K562 (cell line): ENCODE measurements at regions not wholly inside any gene's neighbourhood (a gene's known extent, or its start where the extent isn't known, plus 50 kb on each side); places are given as distances from the start of the nearest gene placed in this dataset.

ENCODE experiments used
- ATAC-seq: fragments of 200-7000 bp; cut with Tn5 transposase; 3 replicates; pipeline ENCODE4 v1.9.1; 2020; ENCODE audit warnings: moderate library complexity
- BruUV-seq: library from RNA; stranded (reverse); fragments of 400-500 nt; replicated peaks from 2 replicates; lab custom pipeline; 2021; lab: Mats Ljungman, UMichigan
- CTCF ChIA-PET: fragments of 300-600 bp; formaldehyde crosslinking; extraction: SDS; loops from one replicate; lab custom pipeline; 2021; ENCODE audit warnings: low intra/inter-chr PET ratio; lab: Yijun Ruan, JAX
- POLR2A ChIA-PET: fragments of 300-600, 350-650 bp; sonication (Branson Sonifier 250); formaldehyde crosslinking; extraction: SDS; loops from one replicate; lab custom pipeline; 2021; ENCODE audit warnings: antibody characterized with exemption, inconsistent platforms; lab: Yijun Ruan, JAX
- DNase-seq, 4 experiments: peaks; one replicate each; pipeline versions ENCODE4 v3.0.0 to v3.0.0-alpha.2; 2011 to 2018; ENCODE audit warnings: low spot score in 3 of 4, mixed read lengths in 3 of 4; ENCODE audit errors: extremely low read depth in 1 of 4
- FAIRE-seq: peaks from 2 replicates; lab custom pipeline; 2011; peaks lifted over from hg19 to GRCh38; lab: Jason Lieb, UNC
- H2AFZ ChIP-seq: 2 replicates; pipeline ENCODE4 v1.6.0; 2011; ENCODE audit warnings: low read depth, low read length, control low read depth, inconsistent platforms
- H3K27ac ChIP-seq: fragments of 200-600 bp; 3 replicates; pipeline ENCODE4 v1.8.0; 2011; ENCODE audit warnings: low read depth, mild to moderate bottlenecking, control low read depth, inconsistent platforms, low read length, moderate library complexity, mixed read lengths; ENCODE audit errors: extremely low read depth
- H3K27me3 ChIP-seq, 2 experiments: fragments of 300-600 bp in 1 of 2; 2 replicates in 1 of 2; 3 replicates in 1 of 2; pipeline versions ENCODE4 v1.6.0 to v1.8.0; 2011; ENCODE audit warnings: inconsistent platforms in 2 of 2, low read length in 2 of 2, mild to moderate bottlenecking in 1 of 2, mixed read lengths in 1 of 2, moderate library complexity in 1 of 2; ENCODE audit not compliant: control insufficient read depth in 2 of 2, insufficient read depth in 2 of 2
- H3K36me3 ChIP-seq: fragments of 300-600 bp; 3 replicates; pipeline ENCODE4 v1.8.0; 2011; ENCODE audit warnings: mild to moderate bottlenecking, low read length, inconsistent platforms; ENCODE audit not compliant: control insufficient read depth, insufficient read depth
- H3K4me1 ChIP-seq, 2 experiments: fragments of 200-600 bp in 1 of 2; replicated peaks in 1 of 2; 2 replicates in 1 of 2; 3 replicates in 1 of 2; pipeline versions ENCODE4 v1.5.1 to v1.8.0; 2011; ENCODE audit warnings: inconsistent platforms in 2 of 2, low read length in 2 of 2, mild to moderate bottlenecking in 1 of 2, mixed read lengths in 1 of 2, moderate library complexity in 1 of 2; ENCODE audit not compliant: control insufficient read depth in 2 of 2, insufficient read depth in 2 of 2
- H3K4me2 ChIP-seq: 2 replicates; pipeline ENCODE4 v1.6.1; 2011; ENCODE audit warnings: low read length, control low read depth, inconsistent platforms, mixed read lengths; ENCODE audit not compliant: insufficient read depth
- H3K4me3 ChIP-seq: fragments of 200-600 bp; sonication (generic), shearing (Covaris generic); 2 replicates; pipeline ENCODE4 v1.5.1; 2016; ENCODE audit warnings: control low read depth, inconsistent platforms
- H3K79me2 ChIP-seq: fragments of 200-600 bp; 3 replicates; pipeline ENCODE4 v1.8.0; 2011; ENCODE audit warnings: low read length, inconsistent platforms; ENCODE audit not compliant: control insufficient read depth, insufficient read depth
- H3K9ac ChIP-seq, 2 experiments: 2 replicates each; pipeline versions ENCODE4 v1.6.0 to v1.6.1; 2011; ENCODE audit warnings: low read depth in 2 of 2, low read length in 2 of 2, control low read depth in 1 of 2, inconsistent platforms in 1 of 2, mild to moderate bottlenecking in 1 of 2, mixed read lengths in 1 of 2; ENCODE audit not compliant: insufficient read depth in 1 of 2
- H3K9me1 ChIP-seq: one replicate; pipeline ENCODE4 v1.6.0; 2011; ENCODE audit warnings: inconsistent platforms, mild to moderate bottlenecking, low read length, moderate library complexity; ENCODE audit not compliant: control insufficient read depth, insufficient read depth
- H3K9me3 ChIP-seq: replicated peaks from 2 replicates; pipeline ENCODE4 v1.5.1; 2011; ENCODE audit warnings: low read depth, low read length, inconsistent platforms; ENCODE audit not compliant: control insufficient read depth, insufficient read depth
- H4K20me1 ChIP-seq: replicated peaks from 2 replicates; pipeline ENCODE4 v1.6.1; 2011; ENCODE audit warnings: low read length, inconsistent platforms, mixed read lengths; ENCODE audit not compliant: control insufficient read depth, insufficient read depth
- ATF1 ChIP-seq, 2 experiments: fragments of 450-650 bp in 1 of 2; IDR thresholded peaks; 2 replicates each; pipeline ENCODE4 v1.6.1; 2016; ENCODE audit warnings: missing compliant biosample characterization in 1 of 2, missing genetic modification characterization in 1 of 2
- BRCA1 ChIP-seq, 2 experiments: fragments of 450-650 bp in 1 of 2; sonication (generic) in 1 of 2; formaldehyde crosslinking in 1 of 2; IDR thresholded peaks; 2 replicates each; pipeline versions ENCODE4 v1.5.0 to v1.6.1; 2017 to 2020; ENCODE audit warnings: mild to moderate bottlenecking in 1 of 2, missing genetic modification reagents in 1 of 2
- ESRRB ChIP-seq: fragments of 250-450 bp; sonication (Bioruptor Pico); IDR thresholded peaks from 2 replicates; pipeline ENCODE4 v1.5.0; 2020; ENCODE audit warnings: mild to moderate bottlenecking, moderate library complexity, borderline replicate concordance
- FOXK2 ChIP-seq, 2 experiments: fragments of 450-650 bp; IDR thresholded peaks in 1 of 2; conservative IDR thresholded peaks in 1 of 2; 2 replicates each; pipeline ENCODE4 v1.6.1; 2016; ENCODE audit warnings: low read depth in 2 of 2, mild to moderate bottlenecking in 1 of 2
- JUNB ChIP-seq: fragments of 450-650 bp; formaldehyde crosslinking; conservative IDR thresholded peaks from 2 replicates; pipeline ENCODE4 v1.4.0; 2020; ENCODE audit warnings: mild to moderate bottlenecking
- NR2F6 ChIP-seq: fragments of 450-650 bp; formaldehyde crosslinking; IDR thresholded peaks from 2 replicates; pipeline ENCODE4 v1.4.0; 2020; ENCODE audit warnings: mild to moderate bottlenecking
- SIN3A ChIP-seq, 2 experiments: fragments of 150-350 bp in 1 of 2; IDR thresholded peaks; 2 replicates each; pipeline ENCODE4 v1.6.1; 2011 to 2016; ENCODE audit warnings: borderline replicate concordance in 2 of 2, low read depth in 2 of 2, low read length in 2 of 2, mild to moderate bottlenecking in 2 of 2, moderate library complexity in 2 of 2; ENCODE audit not compliant: control insufficient read depth in 1 of 2
- SPI1 ChIP-seq: IDR thresholded peaks from 2 replicates; pipeline ENCODE4 v1.6.1; 2011; ENCODE audit warnings: low read depth, low read length, control low read depth, borderline replicate concordance
- SRSF7 ChIP-seq: fragments of 200-400 bp; formaldehyde crosslinking; optimal IDR thresholded peaks from 2 replicates; pipeline ENCODE3; 2017; ENCODE audit warnings: mild to moderate bottlenecking, low read depth, low read length
- STAT5A ChIP-seq: IDR thresholded peaks from 2 replicates; pipeline ENCODE4 v1.6.1; 2012; ENCODE audit warnings: low read length, inconsistent platforms, borderline replicate concordance
- TAF15 ChIP-seq: fragments of 200-400 bp; formaldehyde crosslinking; IDR thresholded peaks from 2 replicates; pipeline ENCODE4 v1.6.1; 2017; ENCODE audit warnings: mild to moderate bottlenecking, low read depth, low read length, moderate library complexity
- TCF3 ChIP-seq: sonication (generic); formaldehyde crosslinking; IDR thresholded peaks from 2 replicates; pipeline ENCODE4 v1.4.0; 2020; ENCODE audit warnings: mild to moderate bottlenecking, missing genetic modification reagents
- USF1 ChIP-seq: sonication (generic); formaldehyde crosslinking; IDR thresholded peaks from 2 replicates; pipeline ENCODE4 v1.9.0; 2022; ENCODE audit warnings: mild to moderate bottlenecking, missing genetic modification reagents
- ZNF277 ChIP-seq: fragments of 250-450 bp; sonication (Bioruptor Pico); IDR thresholded peaks from 2 replicates; pipeline ENCODE4 v1.8.0; 2022; ENCODE audit warnings: inconsistent platforms, mild to moderate bottlenecking, moderate library complexity, borderline replicate concordance
- WGBS: fragments of 100-300 bp; shearing (Covaris generic); methylation state at CpG from one replicate; pipeline ENCODE4 v1.1.6; 2016; ENCODE audit warnings: low coverage, mixed read lengths; ENCODE audit not compliant: insufficient coverage; ENCODE audit errors: missing lambda C conversion rate; 5-methylcytosine and 5-hydroxymethylcytosine counted together
- in situ Hi-C: fragments of 300-500 bp; cut with MboI; formaldehyde crosslinking; loops from 4 replicates; pipeline ENCODE4 v1.15.0; 2018; ENCODE audit warnings: inconsistent platforms, mixed read lengths
- intact Hi-C: fragments of 100-400 bp; cut with micrococcal nuclease; formaldehyde crosslinking; loops from 2 replicates; pipeline ENCODE4 v1.14.2; 2022

- in situ Hi-C loops (no loop called here), intact Hi-C loops (no loop called here)
- H3K4me3 ChIP-seq, result no peak overlapping the region
- H3K9me3 ChIP-seq, result no peaks in the 10 kb centered on the region; the same call in 1 of the 2 replicates
- no peak for FAIRE-seq
- no peak overlapping the region for H3K9ac ChIP-seq
- TF ChIP-seq NR2F6 (CRISPR knock-in tag) (no peak), ZNF277 (CRISPR knock-in tag) (no peak), JUNB (no peak), TCF3 (CRISPR knock-in tag) (no peak)
- no peaks in the 10 kb centered on the region for H3K36me3 ChIP-seq
- H3K9me1 ChIP-seq, result no peaks in the 10 kb centered on the region
- H3K27ac ChIP-seq, result no peak overlapping the region
- DNase-seq, result no peak
- no peaks in the 10 kb centered on the region for H4K20me1 ChIP-seq
- H3K27me3 ChIP-seq, result no peaks in the 10 kb centered on the region
- H3K4me2 ChIP-seq, result no peak overlapping the region
- WGBS, result 0% methylated on average over 1 of the region's 1 CpG
- no peak for ATAC-seq
- no TSS peak for BruUV-seq
- no peaks in the 10 kb centered on the region for H3K79me2 ChIP-seq
- ChIA-PET CTCF (no interaction called here), POLR2A (no interaction called here)
- no peak overlapping the region for H2AFZ ChIP-seq
- no peaks in the 10 kb centered on the region for H3K4me1 ChIP-seq
Measured at GRCh38 chr5:125536582-125536981, 790.1 kb upstream of the ZNF608 start.

GRCh38 chr5:125537661-125538060 is 791.2 kb upstream of the ZNF608 start:
- no TSS peak for BruUV-seq

More at GRCh38 chr5:125537661-125538060, 791.2 kb upstream of the ZNF608 start:
- Histone ChIP-seq H3K27me3 (no peaks in the 10 kb centered on the region), H3K4me2 (no peak overlapping the region), H2AFZ (no peak overlapping the region), H3K27ac (no peak overlapping the region), H3K79me2 (no peaks in the 10 kb centered on the region), H3K9me1 (no peaks in the 10 kb centered on the region), H3K36me3 (no peaks in the 10 kb centered on the region), H4K20me1 (no peaks in the 10 kb centered on the region), H3K9me3 (no peaks in the 10 kb centered on the region; the same call in 1 of the 2 replicates), H3K4me1 (no peaks in the 10 kb centered on the region), H3K4me3 (no peak overlapping the region), H3K9ac (no peak overlapping the region)
- FAIRE-seq, result no peak
- 0% methylated on average over 2 of the region's 2 CpGs for whole genome bisulfite sequencing
- POLR2A ChIA-PET, result no interaction called here
- TF ChIP-seq BRCA1 (IDR thresholded peaks at IDR 0.05) (no peak), BRCA1 (CRISPR knock-in tag; IDR thresholded peaks at IDR 0.05) (no peak), ATF1 (CRISPR knock-in tag; IDR thresholded peaks at IDR 0.05) (no peak), ATF1 (tag; IDR thresholded peaks at IDR 0.05) (no peak), USF1 (CRISPR knock-in tag) (no peak), SIN3A (IDR thresholded peaks at IDR 0.05; ENCODE audit: borderline replicate concordance in 2 of 2, control insufficient read depth in 1 of 2, low read depth in 2 of 2, low read length in 2 of 2) (no peak), FOXK2 (conservative IDR thresholded peaks at IDR 0.05 in 1 of 2, IDR thresholded peaks at IDR 0.05 in 1 of 2; ENCODE audit: low read depth in 2 of 2) (no peak), SRSF7 (no peak), SPI1 (no peak), TAF15 (no peak), STAT5A (no peak), ESRRB (CRISPR knock-in tag) (no peak)
- CTCF ChIA-PET, result no interaction called here
- in situ Hi-C loops (no loop called here), intact Hi-C loops (no loop called here)
- DNase-seq, result no peak
- ATAC-seq, result no peak
